SW 1271 (cell line): ENCODE measurements at regions not wholly inside any gene's neighbourhood (a gene's known extent, or its start where the extent isn't known, plus 50 kb on each side); places are given as distances from the start of the nearest gene placed in this dataset.

Source experiments
- DNase-seq, 2 experiments: peaks; one replicate each; lab custom pipeline; 2025; lab: John Stamatoyannopoulos, UW

DNA sequence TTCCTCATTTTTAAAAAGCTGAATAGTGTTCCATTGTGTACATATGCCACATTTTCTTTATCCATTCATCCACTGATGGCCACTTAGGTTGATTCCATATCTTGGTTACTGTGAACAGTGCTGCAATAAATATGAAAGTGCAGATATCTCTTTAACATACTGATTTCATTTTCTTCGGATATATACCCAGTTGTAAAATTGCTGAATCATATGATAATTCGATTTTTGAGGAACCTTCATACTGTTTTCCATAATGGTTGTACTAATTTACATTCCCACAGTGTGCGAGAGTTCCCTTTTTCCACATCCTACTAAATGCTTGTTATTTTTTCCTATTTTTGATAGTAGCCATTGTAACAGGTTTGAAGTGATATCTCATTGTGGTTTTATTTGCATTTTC is 263.2 kb downstream of the STK31 start:
- no peak for DNase-seq

GRCh38 chr7:23980081-23980480 is 270.1 kb downstream of the STK31 start:
- DNase-seq: no peak

- DNase-seq: peak in 1 of 2 experiments; percentile 8
Measured at GRCh38 chr7:23981314-23981713, 271.3 kb downstream of the STK31 start.

DNA sequence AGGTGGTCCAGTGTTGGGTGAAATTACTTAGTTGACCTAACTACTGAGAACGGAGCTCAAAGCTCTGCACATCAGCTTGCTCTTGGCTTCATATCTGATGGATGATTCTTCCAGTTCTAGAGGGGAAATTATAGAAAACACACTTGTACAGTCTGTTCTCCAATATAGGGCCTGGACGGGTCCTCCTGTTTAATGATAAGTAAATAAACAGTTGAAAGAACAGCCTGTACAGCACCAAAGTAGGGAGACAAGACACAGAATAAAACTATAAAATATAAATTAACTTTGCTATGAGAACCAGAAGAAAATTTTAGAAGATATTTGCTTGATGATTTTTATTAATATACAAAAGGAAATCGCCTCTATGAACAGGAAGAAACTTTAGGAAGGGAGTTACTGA is 271.7 kb downstream of the STK31 start:
- no peak for DNase-seq

DNA sequence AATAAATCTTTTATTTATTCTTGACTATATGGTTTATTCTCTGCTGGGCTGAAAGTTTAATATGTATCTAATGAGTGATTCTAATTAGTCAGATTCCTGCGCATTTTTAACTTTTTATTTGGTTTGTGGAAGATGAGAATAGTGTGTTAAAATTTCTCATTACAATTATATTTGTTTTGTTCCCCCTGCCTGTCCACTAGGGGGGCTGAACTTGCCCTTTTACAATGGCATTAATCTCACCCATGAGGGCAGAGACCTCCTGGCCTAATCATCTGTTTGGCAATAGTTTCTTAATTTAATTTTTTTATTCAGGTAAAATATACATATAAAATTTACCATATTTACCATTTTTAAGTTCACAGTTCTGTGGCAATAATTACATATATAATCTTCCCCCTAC is 278.5 kb upstream of the NPY start:
- DNase-seq: peak in 1 of 2 experiments; percentile 5

DNA sequence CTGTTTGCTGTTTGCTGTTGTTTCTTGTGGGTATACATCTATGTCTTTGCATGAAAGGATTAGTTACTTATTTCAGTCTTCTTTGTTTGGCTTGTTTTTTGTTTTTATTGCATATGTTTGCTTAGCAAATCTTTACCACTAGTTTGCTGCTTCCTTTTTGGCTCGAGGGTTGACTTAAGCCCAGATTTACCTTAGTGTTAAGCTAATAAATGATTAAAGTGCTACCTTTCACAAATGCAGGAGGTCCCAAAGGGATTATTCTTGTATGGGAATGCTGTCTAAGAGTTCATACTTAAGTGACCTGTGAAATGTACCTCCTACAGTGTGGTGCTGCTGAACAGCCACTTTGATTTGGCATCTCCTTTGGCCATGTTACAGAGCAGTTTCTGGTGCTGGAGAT is 273.5 kb upstream of the NPY start:
- no peak for DNase-seq

GRCh38 chr7:24017519-24017918 is 266.5 kb upstream of the NPY start:
- DNase-seq: no peak

DNA sequence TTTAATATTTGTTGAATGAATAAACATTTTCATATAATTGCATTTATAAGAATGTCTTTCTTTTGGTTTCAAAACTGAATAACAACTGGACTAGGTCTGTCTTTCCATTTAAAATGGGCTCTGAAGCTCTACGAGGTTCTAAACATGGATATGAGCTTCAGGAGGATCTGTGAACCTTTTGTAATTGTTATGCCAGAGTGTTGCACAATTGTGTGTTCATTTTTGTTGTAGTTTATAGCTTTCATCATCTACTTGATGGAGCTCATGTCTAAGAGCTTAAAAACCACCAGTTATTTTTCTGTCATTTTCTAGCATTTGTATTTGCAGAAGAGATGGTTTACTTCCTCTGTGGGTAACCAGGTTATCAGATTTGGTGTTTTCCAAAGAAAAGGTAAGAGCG is 265.7 kb upstream of the NPY start:
- DNase-seq: no peak

DNA sequence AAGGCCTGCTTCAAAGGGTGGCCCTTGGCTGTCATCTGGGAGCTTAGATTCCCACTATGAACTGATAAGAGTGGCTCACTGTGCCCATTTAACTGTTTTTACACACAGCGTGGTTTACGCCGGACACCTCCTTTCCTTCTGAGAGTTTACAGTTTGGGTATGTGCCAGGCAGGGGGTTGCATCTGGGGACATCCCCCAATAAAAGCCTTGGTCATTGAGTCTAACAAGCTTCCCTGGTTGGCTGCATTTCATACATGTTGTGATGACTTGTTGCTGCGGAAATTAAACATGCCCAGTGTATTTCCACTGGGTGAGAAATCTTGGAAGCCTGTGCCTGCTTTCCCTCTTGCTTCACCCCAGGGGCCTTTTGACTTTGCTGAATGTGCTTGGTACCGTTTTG is 264.1 kb upstream of the NPY start:
- DNase-seq: no peak

- DNase-seq: no peak
Measured at GRCh38 chr7:24024276-24025068, 259.5 kb upstream of the NPY start.

DNA sequence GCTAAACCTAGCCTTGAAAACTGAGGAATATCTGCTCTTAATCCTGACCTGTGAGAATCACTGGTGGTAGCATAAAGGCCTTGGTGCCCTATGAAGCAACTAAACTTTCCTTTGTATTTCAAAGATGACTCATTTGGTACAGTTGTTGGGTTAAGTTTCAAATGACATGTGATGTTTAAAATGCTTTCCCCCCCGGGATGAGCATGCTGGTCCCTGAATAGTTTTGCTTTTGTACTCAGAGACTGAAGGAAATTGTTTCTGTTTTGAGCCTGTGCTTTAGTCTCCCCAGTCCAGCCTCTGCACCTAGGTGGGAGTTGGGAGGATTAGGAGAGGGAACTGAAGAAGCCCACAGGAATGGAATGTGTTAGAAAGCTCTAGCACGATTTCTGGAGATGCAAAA is 258.9 kb upstream of the NPY start:
- no peak for DNase-seq

GRCh38 chr7:24025765-24026164 is 258.2 kb upstream of the NPY start:
- no peak for DNase-seq

GRCh38 chr7:24026351-24026750 is 257.6 kb upstream of the NPY start:
- no peak for DNase-seq

- no peak for DNase-seq
Measured at GRCh38 chr7:24029068-24029467, 254.9 kb upstream of the NPY start.

DNA sequence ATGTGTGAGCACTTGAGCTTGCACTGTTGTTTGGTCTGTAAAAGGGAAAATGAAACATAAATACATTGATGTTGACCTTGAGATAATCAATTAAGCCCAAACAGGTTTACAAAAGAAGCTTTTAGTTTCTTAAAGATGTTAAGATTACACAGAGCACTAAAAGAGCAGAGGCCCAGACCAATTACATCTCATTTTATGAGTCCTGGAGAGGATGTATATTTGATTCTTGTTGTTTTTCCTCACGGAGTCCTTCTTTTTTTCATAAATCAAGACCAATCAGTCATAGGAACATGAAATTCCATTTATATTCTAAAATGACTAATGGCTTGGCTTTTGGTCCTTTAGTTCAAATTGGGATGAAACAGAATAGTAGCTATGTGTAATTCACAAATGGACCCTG is 249.7 kb upstream of the NPY start:
- DNase-seq: no peak

DNA sequence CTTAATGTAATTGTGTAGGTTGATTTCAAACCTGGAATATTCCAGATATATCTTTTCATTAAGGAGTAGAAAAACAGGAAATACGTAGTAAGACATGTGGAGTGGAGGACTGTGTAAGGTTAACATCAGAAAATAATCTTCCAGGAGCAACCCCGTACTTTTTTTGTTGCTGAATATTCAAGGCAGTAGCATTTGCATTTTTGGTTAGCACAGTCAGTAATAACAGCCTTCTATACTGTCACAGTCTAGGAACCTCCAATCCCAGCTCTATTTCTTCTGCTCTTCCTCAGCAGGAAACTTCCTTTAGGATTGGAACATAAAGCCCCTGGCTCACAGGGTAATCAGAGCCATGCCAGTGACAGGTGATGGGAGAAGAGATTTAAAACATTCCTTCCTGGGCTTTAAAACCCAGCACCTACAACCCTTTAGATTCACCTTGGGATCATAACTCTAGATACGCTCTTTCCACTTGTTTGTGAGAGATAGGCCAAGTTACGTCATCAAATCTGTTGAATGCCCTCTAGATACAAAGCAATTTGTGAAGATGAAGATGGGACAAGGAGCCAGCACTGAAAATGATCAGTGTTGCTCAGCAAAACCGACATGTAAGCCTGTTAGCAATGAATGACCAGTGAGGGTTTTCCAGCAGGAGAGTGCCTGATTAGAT is 248.5 kb upstream of the NPY start:
- no peak for DNase-seq

GRCh38 chr7:24036033-24036412 is 248.0 kb upstream of the NPY start:
- DNase-seq: no peak

GRCh38 chr7:24038993-24039392 is 245.0 kb upstream of the NPY start:
- DNase-seq: no peak

GRCh38 chr7:24039991-24040624 is 243.9 kb upstream of the NPY start:
- DNase-seq: no peak

DNA sequence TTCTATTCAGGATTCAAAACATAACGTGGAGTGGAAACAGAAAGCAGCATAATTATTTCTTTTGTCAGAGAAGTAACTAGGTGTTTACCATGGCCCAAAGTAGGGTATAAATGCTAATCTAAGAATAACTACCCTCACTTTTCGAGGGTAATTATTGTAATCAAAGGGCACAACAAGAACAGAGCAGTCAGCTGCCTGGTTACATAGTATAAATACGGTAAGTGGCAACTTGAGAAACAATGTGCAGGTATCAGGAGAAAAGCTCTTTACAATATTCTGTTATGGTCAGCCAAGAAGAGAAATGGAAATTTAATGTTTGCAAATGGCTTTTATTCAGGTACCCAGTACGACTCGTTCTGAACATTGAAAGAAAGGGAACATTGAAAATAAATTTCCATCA is 242.0 kb upstream of the NPY start:
- DNase-seq: no peak

DNA sequence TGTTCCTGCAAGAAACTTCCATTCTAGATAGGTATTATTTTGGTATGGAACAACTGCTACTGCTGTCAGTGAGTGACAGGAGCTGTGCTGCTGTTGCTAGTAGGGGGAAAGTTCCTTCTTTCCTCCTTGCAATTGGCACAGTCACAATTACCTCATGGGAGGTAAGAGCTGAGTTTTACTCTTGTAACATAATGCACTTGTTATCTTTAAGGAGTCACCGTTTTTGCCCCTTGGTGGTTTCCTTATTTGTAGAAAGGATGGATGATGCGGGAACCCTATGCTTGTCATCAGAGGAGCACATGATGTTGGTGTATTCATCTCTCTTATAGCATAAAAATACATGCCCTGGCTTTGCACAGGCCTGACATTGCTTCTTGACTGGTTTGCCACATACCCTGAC is 234.7 kb upstream of the NPY start:
- no peak for DNase-seq

- DNase-seq: no peak
Measured at GRCh38 chr7:24050991-24051560, 232.9 kb upstream of the NPY start.

DNA sequence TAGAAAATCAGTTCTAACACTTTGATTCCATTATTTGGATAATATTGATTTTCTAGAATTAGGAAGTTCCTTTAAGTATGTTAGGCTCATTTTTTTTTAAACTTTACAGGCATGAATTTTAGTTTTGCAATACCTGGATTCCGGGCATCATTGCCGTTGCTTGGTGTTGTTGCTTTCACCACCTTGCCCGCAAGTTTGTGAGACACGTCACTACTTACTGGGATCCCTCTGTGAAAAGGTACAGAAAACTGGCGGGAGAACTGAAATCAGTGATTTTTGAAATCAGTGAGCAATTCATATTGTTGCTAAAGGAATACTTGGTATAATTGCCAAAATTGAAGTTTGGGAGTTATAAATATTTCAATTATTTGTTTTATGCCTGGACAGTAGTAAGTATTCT is 232.3 kb upstream of the NPY start:
- DNase-seq: no peak
